Ishikawa (cell line): ENCODE measurements at regions not wholly inside any gene's neighbourhood (a gene's known extent, or its start where the extent isn't known, plus 50 kb on each side); places are given as distances from the start of the nearest gene placed in this dataset.

Experiments
- CEBPB ChIP-seq: IDR thresholded peaks from 2 replicates; pipeline ENCODE4 v1.6.1; 2012
- CREB1 ChIP-seq: IDR thresholded peaks from 2 replicates; pipeline ENCODE4 v1.6.1; 2012; ENCODE audit warnings: low read depth
- EGR1 ChIP-seq: IDR thresholded peaks from 2 replicates; pipeline ENCODE4 v1.6.1; 2012
- EP300 ChIP-seq: IDR thresholded peaks from 2 replicates; pipeline ENCODE4 v1.6.1; 2012; ENCODE audit warnings: borderline replicate concordance
- FOXM1 ChIP-seq: IDR thresholded peaks from 2 replicates; pipeline ENCODE4 v1.6.1; 2012; ENCODE audit warnings: low read depth, borderline replicate concordance
- NFIC ChIP-seq: IDR thresholded peaks from 2 replicates; pipeline ENCODE4 v1.6.1; 2012
- RAD21 ChIP-seq: IDR thresholded peaks from 2 replicates; pipeline ENCODE4 v1.6.1; 2012; ENCODE audit warnings: low read depth
- TAF1 ChIP-seq: IDR thresholded peaks from 2 replicates; pipeline ENCODE4 v1.6.1; 2012; ENCODE audit warnings: low read depth, mild to moderate bottlenecking
- TCF12 ChIP-seq: IDR thresholded peaks from 2 replicates; pipeline ENCODE4 v1.6.1; 2012; ENCODE audit warnings: low read depth
- TEAD4 ChIP-seq: IDR thresholded peaks from 2 replicates; pipeline ENCODE4 v1.6.1; 2012
- YY1 ChIP-seq: IDR thresholded peaks from 2 replicates; pipeline ENCODE4 v1.6.1; 2012; ENCODE audit warnings: low read depth
- ZBTB7A ChIP-seq: IDR thresholded peaks from 2 replicates; pipeline ENCODE4 v1.6.1; 2012; ENCODE audit warnings: low read depth
- TF ChIP-seq, protein P1 (sequence below): IDR thresholded peaks from 2 replicates; pipeline ENCODE4 v1.6.1; 2012
- TF ChIP-seq, protein P2 (sequence below): IDR thresholded peaks from 2 replicates; pipeline ENCODE4 v1.6.1; 2012; ENCODE audit warnings: low read depth, mild to moderate bottlenecking
- TF ChIP-seq, protein P3 (sequence below): IDR thresholded peaks from 2 replicates; pipeline ENCODE4 v1.6.1; 2012

DNA sequence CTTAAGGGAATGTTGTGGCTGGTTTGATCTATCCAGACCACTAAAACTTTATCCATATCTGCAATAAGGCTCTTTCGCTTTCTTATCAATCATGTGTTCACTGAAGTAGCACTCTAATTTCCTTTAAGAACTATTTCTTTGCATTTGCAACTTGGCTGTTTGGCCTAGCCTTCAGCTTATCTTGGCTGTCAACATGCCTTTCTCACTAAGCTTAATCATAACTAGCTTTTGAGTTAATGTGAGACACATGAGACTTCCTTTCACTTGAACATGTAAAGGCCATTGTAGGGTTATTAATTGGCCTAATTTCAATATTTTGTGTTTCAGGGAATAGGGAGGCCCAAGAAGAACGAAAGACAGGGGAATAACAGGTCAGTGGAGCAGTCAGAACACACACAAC is 124.7 kb downstream of the TNFSF18 start:
- TF ChIP-seq FOXM1, result no peak
- no peak for TF ChIP-seq EP300
- TF ChIP-seq EGR1, result no peak
- no peak for TF ChIP-seq CEBPB
- no peak for TF ChIP-seq ZBTB7A
- TF ChIP-seq, protein P1, sequence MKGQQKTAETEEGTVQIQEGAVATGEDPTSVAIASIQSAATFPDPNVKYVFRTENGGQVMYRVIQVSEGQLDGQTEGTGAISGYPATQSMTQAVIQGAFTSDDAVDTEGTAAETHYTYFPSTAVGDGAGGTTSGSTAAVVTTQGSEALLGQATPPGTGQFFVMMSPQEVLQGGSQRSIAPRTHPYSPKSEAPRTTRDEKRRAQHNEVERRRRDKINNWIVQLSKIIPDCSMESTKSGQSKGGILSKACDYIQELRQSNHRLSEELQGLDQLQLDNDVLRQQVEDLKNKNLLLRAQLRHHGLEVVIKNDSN, result no peak
- TF ChIP-seq TAF1, result no peak
- TF ChIP-seq, protein P2, sequence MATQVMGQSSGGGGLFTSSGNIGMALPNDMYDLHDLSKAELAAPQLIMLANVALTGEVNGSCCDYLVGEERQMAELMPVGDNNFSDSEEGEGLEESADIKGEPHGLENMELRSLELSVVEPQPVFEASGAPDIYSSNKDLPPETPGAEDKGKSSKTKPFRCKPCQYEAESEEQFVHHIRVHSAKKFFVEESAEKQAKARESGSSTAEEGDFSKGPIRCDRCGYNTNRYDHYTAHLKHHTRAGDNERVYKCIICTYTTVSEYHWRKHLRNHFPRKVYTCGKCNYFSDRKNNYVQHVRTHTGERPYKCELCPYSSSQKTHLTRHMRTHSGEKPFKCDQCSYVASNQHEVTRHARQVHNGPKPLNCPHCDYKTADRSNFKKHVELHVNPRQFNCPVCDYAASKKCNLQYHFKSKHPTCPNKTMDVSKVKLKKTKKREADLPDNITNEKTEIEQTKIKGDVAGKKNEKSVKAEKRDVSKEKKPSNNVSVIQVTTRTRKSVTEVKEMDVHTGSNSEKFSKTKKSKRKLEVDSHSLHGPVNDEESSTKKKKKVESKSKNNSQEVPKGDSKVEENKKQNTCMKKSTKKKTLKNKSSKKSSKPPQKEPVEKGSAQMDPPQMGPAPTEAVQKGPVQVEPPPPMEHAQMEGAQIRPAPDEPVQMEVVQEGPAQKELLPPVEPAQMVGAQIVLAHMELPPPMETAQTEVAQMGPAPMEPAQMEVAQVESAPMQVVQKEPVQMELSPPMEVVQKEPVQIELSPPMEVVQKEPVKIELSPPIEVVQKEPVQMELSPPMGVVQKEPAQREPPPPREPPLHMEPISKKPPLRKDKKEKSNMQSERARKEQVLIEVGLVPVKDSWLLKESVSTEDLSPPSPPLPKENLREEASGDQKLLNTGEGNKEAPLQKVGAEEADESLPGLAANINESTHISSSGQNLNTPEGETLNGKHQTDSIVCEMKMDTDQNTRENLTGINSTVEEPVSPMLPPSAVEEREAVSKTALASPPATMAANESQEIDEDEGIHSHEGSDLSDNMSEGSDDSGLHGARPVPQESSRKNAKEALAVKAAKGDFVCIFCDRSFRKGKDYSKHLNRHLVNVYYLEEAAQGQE, result no peak
- TF ChIP-seq RAD21, result no peak
- no peak for TF ChIP-seq TEAD4

DNA sequence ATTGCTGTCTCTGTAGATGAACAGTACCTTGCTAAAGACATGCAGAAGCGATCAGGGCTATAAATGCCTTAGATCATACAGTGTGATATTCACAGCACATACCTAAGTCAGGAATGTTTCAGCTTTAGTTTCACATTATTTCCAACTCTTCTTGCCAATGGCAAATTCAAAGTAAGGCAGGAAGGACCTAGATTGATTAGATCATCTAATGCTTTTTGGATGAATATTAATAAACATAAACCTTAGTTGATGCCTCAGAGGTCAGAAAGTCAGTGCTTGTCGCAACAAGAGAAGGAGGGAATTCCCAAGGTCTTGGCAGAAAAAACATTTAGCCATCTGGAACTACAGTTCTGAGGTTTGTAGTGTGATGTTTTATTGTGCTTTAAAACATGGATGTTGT is 122.3 kb downstream of the TNFSF18 start:
- TF ChIP-seq, protein P2, result no peak
- TF ChIP-seq EP300 (no peak), RAD21 (no peak), TAF1 (no peak), EGR1 (no peak), YY1 (no peak)
- TF ChIP-seq, protein P1, result no peak

DNA sequence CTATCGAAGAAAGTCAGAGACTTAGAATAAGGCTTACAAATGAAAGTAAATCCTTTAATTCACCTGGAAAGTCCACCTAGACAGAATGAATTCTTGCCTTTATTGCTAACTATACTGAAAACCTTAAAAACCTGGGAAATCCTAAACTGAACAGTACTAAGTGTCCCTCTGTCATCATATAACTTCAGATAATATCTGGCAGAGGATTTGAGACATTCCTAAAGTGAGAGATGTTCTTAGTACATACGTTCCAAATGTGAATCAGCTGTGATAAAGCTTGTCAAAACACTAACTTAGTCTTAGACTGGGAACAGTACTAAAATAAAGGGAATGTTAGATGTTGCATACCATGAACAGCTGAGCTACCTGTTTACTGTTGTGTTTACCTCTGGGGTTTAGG is 121.7 kb downstream of the TNFSF18 start:
- TF ChIP-seq YY1 (no peak), FOXM1 (no peak), CREB1 (no peak), TAF1 (no peak), ZBTB7A (no peak), CEBPB (no peak), EGR1 (no peak), TEAD4 (no peak)
- TF ChIP-seq, protein P3, sequence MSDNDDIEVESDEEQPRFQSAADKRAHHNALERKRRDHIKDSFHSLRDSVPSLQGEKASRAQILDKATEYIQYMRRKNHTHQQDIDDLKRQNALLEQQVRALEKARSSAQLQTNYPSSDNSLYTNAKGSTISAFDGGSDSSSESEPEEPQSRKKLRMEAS, result no peak
- TF ChIP-seq, protein P1, result no peak
- TF ChIP-seq, protein P2, result no peak

DNA sequence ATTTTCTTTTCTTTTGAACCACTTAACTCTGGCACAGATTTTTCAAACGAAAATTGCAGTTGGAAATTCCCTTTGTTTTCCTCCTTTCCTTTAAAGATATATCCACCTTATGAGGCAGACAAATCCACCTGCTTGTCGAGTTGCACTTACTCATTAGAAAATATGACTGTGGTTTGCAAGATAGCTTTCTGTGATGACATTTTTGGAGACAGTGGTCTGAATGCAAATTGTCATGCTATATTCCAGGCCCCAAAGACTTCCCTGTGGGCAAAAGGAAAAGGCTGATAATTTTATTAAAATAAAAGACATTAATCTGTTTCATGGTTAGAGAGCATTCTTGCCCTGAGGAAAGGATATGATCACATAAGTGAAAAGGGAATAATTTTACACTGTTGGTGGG is 120.6 kb downstream of the TNFSF18 start:
- TF ChIP-seq CREB1 (no peak), ZBTB7A (no peak), YY1 (no peak), TAF1 (no peak), NFIC (no peak), FOXM1 (no peak), TEAD4 (no peak), CEBPB (no peak), RAD21 (no peak), EGR1 (no peak), TCF12 (no peak), EP300 (no peak)
- TF ChIP-seq, protein P3, result no peak
- TF ChIP-seq, protein P2, result no peak
- TF ChIP-seq, protein P1, result no peak
